Testis (tissue), 2 donors: ENCODE measurements at regions not wholly inside any gene's neighbourhood (a gene's known extent, or its start where the extent isn't known, plus 50 kb on each side); places are given as distances from the start of the nearest gene placed in this dataset.

Source experiments
- CTCF ChIP-seq, 3 experiments: fragments of 450-650 bp in 2 of 3; fragments of 200-600 bp in 1 of 3; sonication (generic) in 1 of 3; IDR thresholded peaks; one replicate each; pipeline ENCODE4 v1.5.1; 2016 to 2019; ENCODE audit warnings: antibody characterized with exemption in 3 of 3, mild to moderate bottlenecking in 2 of 3, moderate library complexity in 1 of 3
- POLR2A ChIP-seq: fragments of 450-650 bp; IDR thresholded peaks from one replicate; pipeline ENCODE4 v1.6.1; 2017; ENCODE audit warnings: antibody characterized with exemption, mild to moderate bottlenecking, moderate library complexity

- TF ChIP-seq CTCF (IDR thresholded peaks at IDR 0.05), result no peak
- TF ChIP-seq POLR2A, result no peak
Measured at GRCh38 chr13:90605664-90606063, 741.8 kb upstream of the MIR17HG start.
